Upper lobe of left lung (tissue), 6 donors: ENCODE measurements at regions not wholly inside any gene's neighbourhood (a gene's known extent, or its start where the extent isn't known, plus 50 kb on each side); places are given as distances from the start of the nearest gene placed in this dataset.

ENCODE experiments used
- ATAC-seq, 2 donors: fragments of 200-7000 bp; cut with Tn5 transposase; one replicate each; pipeline ENCODE4 v1.9.1; 2022; ENCODE audit warnings: mild to moderate bottlenecking in 2 of 2, moderate library complexity in 2 of 2; ENCODE audit not compliant: low FRiP score in 2 of 2
- DNase-seq, 2 donors: peaks; one replicate each; pipeline ENCODE4 v3.0.0-alpha.2; 2019 to 2020
- H3K27ac ChIP-seq, 4 donors: fragments of 200-600 bp; sonication (generic); one replicate each; pipeline ENCODE4 v1.5.1; 2016 to 2019
- H3K27me3 ChIP-seq, 4 donors: fragments of 200-600 bp; sonication (generic); one replicate each; pipeline ENCODE4 v1.5.1; 2017 to 2019
- H3K36me3 ChIP-seq, 4 donors: fragments of 200-600 bp; sonication (generic); one replicate each; pipeline ENCODE4 v1.5.1; 2016 to 2019
- H3K4me1 ChIP-seq, 4 donors: fragments of 200-600 bp; sonication (generic); one replicate each; pipeline ENCODE4 v1.5.1; 2018 to 2019
- H3K4me3 ChIP-seq, 4 donors: fragments of 200-600 bp; sonication (generic); one replicate each; pipeline ENCODE4 v1.5.1; 2017 to 2019; ENCODE audit warnings: mild to moderate bottlenecking in 2 of 4, moderate library complexity in 1 of 4
- H3K9me3 ChIP-seq, 4 donors: fragments of 200-600 bp; sonication (generic); one replicate each; pipeline ENCODE4 v1.5.1; 2018 to 2019
- EP300 ChIP-seq, 4 donors: sonication (generic); formaldehyde crosslinking; IDR thresholded peaks; one replicate each; pipeline ENCODE4 v1.5.1; 2017; ENCODE audit warnings: antibody characterized with exemption in 4 of 4, control low read depth in 2 of 4
- POLR2A ChIP-seq, 4 donors: fragments of 450-650 bp; IDR thresholded peaks; one replicate each; pipeline ENCODE4 v1.5.1; 2016 to 2017; ENCODE audit warnings: antibody characterized with exemption in 4 of 4, mild to moderate bottlenecking in 2 of 4
- POLR2AphosphoS5 ChIP-seq, 2 donors: sonication (generic); formaldehyde crosslinking; IDR thresholded peaks; one replicate each; pipeline ENCODE4 v1.5.1; 2017; ENCODE audit warnings: antibody characterized with exemption in 2 of 2
- WGBS, 2 donors: methylation state at CpG; one replicate each; pipeline ENCODE4 v1.1.5; 2017 to 2018; 5-methylcytosine and 5-hydroxymethylcytosine counted together
- TF ChIP-seq, protein P1 (sequence below), 6 experiments: fragments of 450-650 bp in 4 of 6; fragments of 200-600 bp in 2 of 6; sonication (generic) in 2 of 6; IDR thresholded peaks; one replicate each; pipeline ENCODE4 v1.5.1; 2016 to 2019; ENCODE audit warnings: antibody characterized with exemption in 6 of 6
- donor health status: DM: no; HTN: no; CAD: no; lungs with moderate emphysema.
- donor health status: DM: no; HTN: yes; CAD: no; lungs with severe emphysema.

DNA sequence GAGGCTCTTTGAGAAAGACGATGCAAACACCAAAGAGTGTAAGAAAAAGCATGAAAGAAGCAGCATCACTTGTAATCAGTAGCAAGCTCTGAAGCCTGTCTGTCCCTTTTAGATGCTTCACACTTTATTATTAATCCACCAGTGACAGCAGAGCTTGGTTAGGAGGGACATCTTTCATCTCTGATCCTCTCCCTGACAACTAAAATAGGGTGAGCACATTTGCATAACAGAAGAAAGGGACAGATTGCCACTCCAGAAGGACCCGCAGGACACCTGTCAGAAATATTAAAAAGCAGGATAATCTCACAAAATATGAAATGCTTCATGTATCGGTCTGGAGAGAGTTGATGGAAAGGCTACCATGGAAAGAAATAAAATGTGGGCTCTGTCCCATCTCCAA, 71.4 kb upstream of the MAP1B start:
- Histone ChIP-seq H3K27ac (no peak overlapping the region), H3K27me3 (no peaks in the 10 kb centered on the region), H3K9me3 (no peaks in the 10 kb centered on the region), H3K4me1 (no peaks in the 10 kb centered on the region), H3K36me3 (no peaks in the 10 kb centered on the region), H3K4me3 (no peak overlapping the region)
- no peak for ATAC-seq
- 68 to 85% methylated on average over 3 of the region's 3 CpGs for WGBS, 2 donors
- no peak for TF ChIP-seq POLR2AphosphoS5 (IDR thresholded peaks at IDR 0.05)
- TF ChIP-seq, protein P1, sequence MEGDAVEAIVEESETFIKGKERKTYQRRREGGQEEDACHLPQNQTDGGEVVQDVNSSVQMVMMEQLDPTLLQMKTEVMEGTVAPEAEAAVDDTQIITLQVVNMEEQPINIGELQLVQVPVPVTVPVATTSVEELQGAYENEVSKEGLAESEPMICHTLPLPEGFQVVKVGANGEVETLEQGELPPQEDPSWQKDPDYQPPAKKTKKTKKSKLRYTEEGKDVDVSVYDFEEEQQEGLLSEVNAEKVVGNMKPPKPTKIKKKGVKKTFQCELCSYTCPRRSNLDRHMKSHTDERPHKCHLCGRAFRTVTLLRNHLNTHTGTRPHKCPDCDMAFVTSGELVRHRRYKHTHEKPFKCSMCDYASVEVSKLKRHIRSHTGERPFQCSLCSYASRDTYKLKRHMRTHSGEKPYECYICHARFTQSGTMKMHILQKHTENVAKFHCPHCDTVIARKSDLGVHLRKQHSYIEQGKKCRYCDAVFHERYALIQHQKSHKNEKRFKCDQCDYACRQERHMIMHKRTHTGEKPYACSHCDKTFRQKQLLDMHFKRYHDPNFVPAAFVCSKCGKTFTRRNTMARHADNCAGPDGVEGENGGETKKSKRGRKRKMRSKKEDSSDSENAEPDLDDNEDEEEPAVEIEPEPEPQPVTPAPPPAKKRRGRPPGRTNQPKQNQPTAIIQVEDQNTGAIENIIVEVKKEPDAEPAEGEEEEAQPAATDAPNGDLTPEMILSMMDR (IDR thresholded peaks at IDR 0.05): no peak
- TF ChIP-seq POLR2A (IDR thresholded peaks at IDR 0.05): no peak
- no peak for TF ChIP-seq EP300 (IDR thresholded peaks at IDR 0.05)
- no peak for DNase-seq

DNA sequence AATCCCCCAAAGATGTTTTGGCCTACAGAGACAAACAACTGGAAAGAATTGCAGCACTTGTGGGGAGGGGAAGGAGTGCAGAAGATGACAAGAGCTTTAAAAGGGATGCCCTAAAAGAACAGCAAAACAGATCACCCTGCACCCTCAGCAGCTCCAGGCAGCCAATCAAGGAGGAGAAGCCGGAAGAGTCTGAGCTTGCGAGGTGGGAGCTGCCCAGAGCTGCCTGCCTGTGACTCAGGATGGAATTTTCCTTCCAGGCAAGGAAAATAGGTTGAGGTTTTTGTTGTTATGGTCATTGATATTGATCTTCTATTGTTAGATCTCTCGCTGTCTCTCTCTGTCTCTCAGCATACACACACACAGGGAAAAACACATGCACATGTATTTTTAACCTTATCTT, 70.3 kb upstream of the MAP1B start:
- Histone ChIP-seq H3K4me1 (no peaks in the 10 kb centered on the region), H3K9me3 (no peaks in the 10 kb centered on the region), H3K36me3 (no peaks in the 10 kb centered on the region), H3K27me3 (no peaks in the 10 kb centered on the region), H3K4me3 (no peak overlapping the region), H3K27ac (no peak overlapping the region)
- 40 to 50% methylated on average over 3 of the region's 3 CpGs for WGBS, 2 donors
- DNase-seq: no peak
- ATAC-seq: no peak
- TF ChIP-seq EP300 (IDR thresholded peaks at IDR 0.05) (no peak), POLR2A (IDR thresholded peaks at IDR 0.05) (no peak), POLR2AphosphoS5 (IDR thresholded peaks at IDR 0.05) (no peak)
- TF ChIP-seq, protein P1 (IDR thresholded peaks at IDR 0.05): no peak

DNA sequence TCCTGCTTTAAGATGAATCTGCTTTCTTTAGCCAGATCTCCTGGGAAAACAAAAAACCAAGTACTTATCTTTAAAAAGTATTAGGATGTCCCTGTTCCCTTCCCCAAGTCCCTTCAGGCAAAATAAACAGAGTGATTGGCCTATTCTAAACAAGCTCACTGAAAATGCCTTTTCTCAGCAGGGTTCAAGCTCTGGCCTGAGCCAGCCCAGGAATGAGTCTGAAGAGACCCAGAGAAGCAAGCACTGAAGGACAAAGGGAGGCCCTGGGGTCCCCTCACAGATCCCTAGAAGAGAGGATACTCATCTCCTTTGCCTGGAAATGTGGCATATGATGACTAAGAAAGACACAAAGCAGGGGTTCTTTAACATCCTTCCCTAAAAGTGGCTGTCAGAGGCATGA, 66.8 kb upstream of the MAP1B start:
- no peaks in the 10 kb centered on the region for H3K36me3 ChIP-seq
- no peaks in the 10 kb centered on the region for H3K4me1 ChIP-seq
- H3K4me3 ChIP-seq: no peak overlapping the region
- H3K27me3 ChIP-seq: no peaks in the 10 kb centered on the region
- ATAC-seq (no peak), DNase-seq (no peak)
- TF ChIP-seq POLR2AphosphoS5 (IDR thresholded peaks at IDR 0.05): no peak
- TF ChIP-seq EP300 (IDR thresholded peaks at IDR 0.05): no peak
- TF ChIP-seq, protein P1 (IDR thresholded peaks at IDR 0.05): no peak
- no peak for TF ChIP-seq POLR2A (IDR thresholded peaks at IDR 0.05)
- no peak overlapping the region for H3K27ac ChIP-seq
- H3K9me3 ChIP-seq: no peaks in the 10 kb centered on the region

DNA sequence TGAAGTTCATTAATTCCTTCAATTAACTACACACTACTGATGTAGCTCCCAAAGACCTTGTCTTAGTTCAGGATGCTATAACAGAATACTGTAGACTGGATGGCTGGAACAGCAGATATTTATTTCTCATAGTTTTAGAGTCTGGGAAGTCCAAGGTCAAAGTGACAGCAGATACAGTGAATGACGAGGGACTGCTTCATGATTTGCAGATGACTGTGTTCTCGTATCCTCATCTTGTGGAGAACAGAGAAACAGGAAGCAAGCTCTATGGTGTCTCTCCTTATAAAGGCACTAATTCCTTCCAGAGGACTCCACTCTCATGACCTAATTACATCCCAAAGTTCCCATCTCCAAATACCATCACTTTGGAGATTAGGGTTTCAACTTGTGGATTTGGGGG, 65.6 kb upstream of the MAP1B start:
- Histone ChIP-seq H3K4me1 (no peaks in the 10 kb centered on the region), H3K27me3 (no peaks in the 10 kb centered on the region), H3K36me3 (no peaks in the 10 kb centered on the region), H3K9me3 (no peaks in the 10 kb centered on the region), H3K27ac (no peak overlapping the region), H3K4me3 (no peak overlapping the region)
- ATAC-seq (no peak), DNase-seq (no peak)
- 40 to 72% methylated on average over 2 of the region's 2 CpGs for WGBS, 2 donors
- TF ChIP-seq, protein P1 (IDR thresholded peaks at IDR 0.05): no peak
- TF ChIP-seq POLR2AphosphoS5 (IDR thresholded peaks at IDR 0.05) (no peak), EP300 (IDR thresholded peaks at IDR 0.05) (no peak), POLR2A (IDR thresholded peaks at IDR 0.05) (no peak)

DNA sequence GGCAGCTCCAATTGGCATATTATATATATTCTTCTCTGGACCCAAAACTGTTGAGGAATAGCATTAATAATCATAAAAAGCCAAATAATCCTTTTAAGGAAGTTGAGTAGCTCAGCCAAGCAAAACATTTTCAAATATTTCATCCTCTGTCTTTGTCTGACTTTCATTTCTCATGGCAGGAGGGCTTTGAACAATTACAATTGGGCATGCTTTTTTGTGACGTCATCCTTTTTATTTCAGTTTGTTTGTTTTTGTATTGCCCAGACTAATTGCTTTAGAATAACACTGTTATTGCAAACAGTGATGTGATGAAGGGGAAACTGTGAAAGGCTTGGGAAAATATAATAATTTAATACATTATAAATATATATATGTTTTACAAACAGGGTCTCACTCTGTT, 65.2 kb upstream of the MAP1B start:
- Histone ChIP-seq H3K4me1 (no peaks in the 10 kb centered on the region), H3K27ac (no peak overlapping the region), H3K27me3 (no peaks in the 10 kb centered on the region), H3K4me3 (no peak overlapping the region), H3K36me3 (no peaks in the 10 kb centered on the region), H3K9me3 (no peaks in the 10 kb centered on the region)
- TF ChIP-seq, protein P1 (IDR thresholded peaks at IDR 0.05): no peak
- TF ChIP-seq POLR2AphosphoS5 (IDR thresholded peaks at IDR 0.05): no peak
- no peak for TF ChIP-seq POLR2A (IDR thresholded peaks at IDR 0.05)
- TF ChIP-seq EP300 (IDR thresholded peaks at IDR 0.05): no peak
- WGBS, 2 donors: 72 to 74% methylated on average over 1 of the region's 1 CpG
- DNase-seq (no peak), ATAC-seq (no peak)
